Loucy (cell line): ENCODE measurements at regions not wholly inside any gene's neighbourhood (a gene's known extent, or its start where the extent isn't known, plus 50 kb on each side); places are given as distances from the start of the nearest gene placed in this dataset.

Source experiments
- EZH2phosphoT487 ChIP-seq: fragments of 200-600 bp; IDR thresholded peaks from 2 replicates; pipeline ENCODE4 v1.6.1; 2018; ENCODE audit warnings: antibody characterized with exemption, mild to moderate bottlenecking, moderate library complexity, borderline replicate concordance
- TF ChIP-seq, protein P1 (sequence below): fragments of 200-600 bp; sonication (generic); conservative IDR thresholded peaks from 2 replicates; pipeline ENCODE4 v1.5.1; 2014; ENCODE audit warnings: mild to moderate bottlenecking, antibody characterized with exemption, low read length

DNA sequence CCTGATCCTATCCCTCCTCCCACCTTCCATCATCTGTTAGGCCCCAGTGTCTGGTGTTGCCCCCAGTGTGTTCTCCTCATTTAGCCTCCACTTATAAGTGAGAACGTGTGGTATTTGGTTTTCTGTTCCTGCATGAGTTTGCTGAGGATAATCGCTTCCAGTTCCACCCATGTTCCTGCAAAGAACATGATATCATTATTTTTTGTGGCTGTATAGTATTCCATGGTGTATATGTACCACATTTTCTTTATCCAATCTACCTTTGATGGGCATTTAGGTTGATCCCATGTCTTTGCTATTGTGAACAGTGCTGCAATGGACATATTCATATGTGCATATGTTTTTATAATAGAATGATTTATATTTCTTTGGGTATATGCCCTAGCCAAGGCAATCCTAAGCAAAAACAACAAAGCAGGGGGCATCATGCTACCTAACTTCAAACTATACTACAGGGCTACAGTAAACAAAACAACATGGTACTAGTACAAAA lies 142.9 kb downstream of the TNFSF18 start:
- TF ChIP-seq, protein P1, sequence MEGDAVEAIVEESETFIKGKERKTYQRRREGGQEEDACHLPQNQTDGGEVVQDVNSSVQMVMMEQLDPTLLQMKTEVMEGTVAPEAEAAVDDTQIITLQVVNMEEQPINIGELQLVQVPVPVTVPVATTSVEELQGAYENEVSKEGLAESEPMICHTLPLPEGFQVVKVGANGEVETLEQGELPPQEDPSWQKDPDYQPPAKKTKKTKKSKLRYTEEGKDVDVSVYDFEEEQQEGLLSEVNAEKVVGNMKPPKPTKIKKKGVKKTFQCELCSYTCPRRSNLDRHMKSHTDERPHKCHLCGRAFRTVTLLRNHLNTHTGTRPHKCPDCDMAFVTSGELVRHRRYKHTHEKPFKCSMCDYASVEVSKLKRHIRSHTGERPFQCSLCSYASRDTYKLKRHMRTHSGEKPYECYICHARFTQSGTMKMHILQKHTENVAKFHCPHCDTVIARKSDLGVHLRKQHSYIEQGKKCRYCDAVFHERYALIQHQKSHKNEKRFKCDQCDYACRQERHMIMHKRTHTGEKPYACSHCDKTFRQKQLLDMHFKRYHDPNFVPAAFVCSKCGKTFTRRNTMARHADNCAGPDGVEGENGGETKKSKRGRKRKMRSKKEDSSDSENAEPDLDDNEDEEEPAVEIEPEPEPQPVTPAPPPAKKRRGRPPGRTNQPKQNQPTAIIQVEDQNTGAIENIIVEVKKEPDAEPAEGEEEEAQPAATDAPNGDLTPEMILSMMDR: no peak
- no peak for TF ChIP-seq EZH2phosphoT487
